HUES6 (cell line): ENCODE measurements at regions not wholly inside any gene's neighbourhood (a gene's known extent, or its start where the extent isn't known, plus 50 kb on each side); places are given as distances from the start of the nearest gene placed in this dataset.

ENCODE experiments used
- H3K27ac ChIP-seq: 2 replicates; pipeline ENCODE4 v1.7.0; 2013; ENCODE audit warnings: low read depth, mild to moderate bottlenecking, low read length, inconsistent platforms
- H3K27me3 ChIP-seq: 2 replicates; pipeline ENCODE4 v1.6.1; 2013; ENCODE audit warnings: low read length; ENCODE audit not compliant: control insufficient read depth, insufficient read depth
- H3K36me3 ChIP-seq: 2 replicates; pipeline ENCODE4 v1.6.1; 2013; ENCODE audit warnings: low read length; ENCODE audit not compliant: control insufficient read depth, insufficient read depth
- H3K4me1 ChIP-seq: 2 replicates; pipeline ENCODE4 v1.6.1; 2013; ENCODE audit warnings: low read length; ENCODE audit not compliant: control insufficient read depth, insufficient read depth
- H3K4me3 ChIP-seq: 2 replicates; pipeline ENCODE4 v1.5.1; 2013; ENCODE audit warnings: low read depth, low read length
- H3K9ac ChIP-seq: one replicate; pipeline ENCODE4 v1.6.1; 2013; ENCODE audit warnings: mild to moderate bottlenecking, low read length
- H3K9me3 ChIP-seq: 2 replicates; pipeline ENCODE4 v1.6.1; 2013; ENCODE audit warnings: low read depth, low read length; ENCODE audit not compliant: control insufficient read depth, insufficient read depth

DNA sequence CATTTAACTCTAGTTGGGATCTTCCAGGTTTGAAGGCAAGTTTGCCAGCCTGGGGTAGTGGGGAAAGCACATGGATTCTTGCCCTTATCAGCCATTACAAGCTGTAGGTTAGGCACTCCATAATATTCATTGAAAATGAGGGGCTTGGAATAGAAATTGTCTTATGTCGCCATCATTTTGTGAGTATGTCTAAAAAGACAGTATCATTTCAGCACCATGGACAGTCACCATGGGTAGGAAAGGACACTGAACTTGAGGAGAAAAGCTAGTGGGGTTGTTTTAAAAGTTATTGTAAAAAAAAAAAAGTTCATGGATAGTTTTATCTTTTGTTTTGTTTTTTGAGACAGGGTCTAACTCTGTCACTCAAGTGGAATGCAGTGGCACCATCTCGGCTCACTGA is 356.1 kb downstream of the HNRNPD start:
- Histone ChIP-seq H3K4me1 (no peaks in the 10 kb centered on the region), H3K27ac (no peak overlapping the region), H3K4me3 (no peak overlapping the region), H3K27me3 (no peaks in the 10 kb centered on the region), H3K36me3 (no peaks in the 10 kb centered on the region), H3K9me3 (peaks cover 8% of the 10 kb centered on the region; the same call in 1 of the 2 replicates), H3K9ac (no peak overlapping the region)

- Histone ChIP-seq H3K36me3 (no peaks in the 10 kb centered on the region), H3K27ac (no peak overlapping the region), H3K4me3 (no peak overlapping the region), H3K9ac (no peak overlapping the region), H3K9me3 (peaks cover 13% of the 10 kb centered on the region), H3K27me3 (no peaks in the 10 kb centered on the region), H3K4me1 (no peaks in the 10 kb centered on the region)
Observed at GRCh38 chr4:82005158-82005557, 368.6 kb downstream of the HNRNPD start.

GRCh38 chr4:81997313-81997712 is 376.5 kb downstream of the HNRNPD start:
- H3K4me1 ChIP-seq: no peaks in the 10 kb centered on the region
- H3K36me3 ChIP-seq: no peaks in the 10 kb centered on the region
- H3K27me3 ChIP-seq: no peaks in the 10 kb centered on the region
- no peak overlapping the region for H3K9ac ChIP-seq
- no peak overlapping the region for H3K4me3 ChIP-seq
- no peak overlapping the region for H3K27ac ChIP-seq
- H3K9me3 ChIP-seq: peaks cover 7% of the 10 kb centered on the region

- Histone ChIP-seq H3K9me3 (no peaks in the 10 kb centered on the region), H3K9ac (no peak overlapping the region), H3K36me3 (no peaks in the 10 kb centered on the region), H3K4me1 (peaks cover 11% of the 10 kb centered on the region; the same call in 1 of the 2 replicates), H3K4me3 (no peak overlapping the region), H3K27me3 (no peaks in the 10 kb centered on the region), H3K27ac (no peak overlapping the region)
Observed at GRCh38 chr4:81990898-81991297, 382.9 kb downstream of the HNRNPD start.

GRCh38 chr4:81990211-81990610 is 383.6 kb downstream of the HNRNPD start:
- H3K9ac ChIP-seq: no peak overlapping the region
- no peaks in the 10 kb centered on the region for H3K36me3 ChIP-seq
- H3K27me3 ChIP-seq: no peaks in the 10 kb centered on the region
- H3K4me1 ChIP-seq: peaks cover 11% of the 10 kb centered on the region; the same call in 1 of the 2 replicates
- H3K4me3 ChIP-seq: no peak overlapping the region
- no peaks in the 10 kb centered on the region for H3K9me3 ChIP-seq
- H3K27ac ChIP-seq: no peak overlapping the region

DNA sequence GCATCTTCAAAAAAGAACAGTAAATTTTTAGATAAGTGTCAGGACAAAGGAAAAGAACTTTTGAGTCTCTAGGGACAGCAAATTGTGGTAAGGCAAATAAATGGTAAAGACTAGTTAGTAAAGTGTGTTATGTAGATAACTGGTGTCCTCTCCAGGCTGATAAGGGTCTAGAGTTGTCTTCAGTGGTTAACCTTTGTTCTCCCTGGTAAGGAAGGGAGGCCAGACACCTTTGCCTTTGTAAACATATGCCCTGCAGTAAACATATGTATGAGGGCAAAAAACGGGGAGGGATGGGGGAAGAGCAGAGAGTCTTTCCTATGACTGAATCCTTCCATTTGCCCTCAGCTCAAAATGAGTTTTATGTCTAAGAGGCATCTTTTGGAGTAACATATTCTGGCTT is 384.6 kb downstream of the HNRNPD start:
- Histone ChIP-seq H3K27ac (no peak overlapping the region), H3K9ac (no peak overlapping the region), H3K9me3 (no peaks in the 10 kb centered on the region), H3K36me3 (no peaks in the 10 kb centered on the region), H3K27me3 (no peaks in the 10 kb centered on the region), H3K4me1 (peaks cover 11% of the 10 kb centered on the region; the same call in 1 of the 2 replicates), H3K4me3 (no peak overlapping the region)

DNA sequence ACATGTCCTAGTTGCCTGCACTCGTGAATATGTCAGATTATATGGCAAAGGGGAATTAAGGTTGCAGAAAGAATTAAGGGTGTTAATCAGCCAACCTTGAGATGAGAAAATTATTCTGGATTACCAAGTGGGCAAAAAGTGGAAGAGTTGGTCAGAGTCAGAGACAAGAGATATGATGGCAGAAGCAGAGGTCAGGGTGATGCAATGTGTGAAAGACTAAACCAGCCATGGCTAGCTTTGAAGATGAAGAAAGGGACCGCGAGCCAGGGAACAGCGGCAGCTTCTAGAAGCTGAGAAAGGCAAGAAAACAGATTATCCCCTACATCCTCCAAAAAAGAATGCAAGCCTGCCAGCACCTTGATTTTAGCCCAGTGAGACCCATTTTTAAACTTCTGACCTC is 385.6 kb downstream of the HNRNPD start:
- no peaks in the 10 kb centered on the region for H3K27me3 ChIP-seq
- peaks cover 11% of the 10 kb centered on the region; the same call in 1 of the 2 replicates for H3K4me1 ChIP-seq
- no peaks in the 10 kb centered on the region for H3K9me3 ChIP-seq
- no peak overlapping the region for H3K27ac ChIP-seq
- no peak overlapping the region for H3K4me3 ChIP-seq
- H3K9ac ChIP-seq: no peak overlapping the region
- H3K36me3 ChIP-seq: no peaks in the 10 kb centered on the region

- H3K4me3 ChIP-seq: no peak overlapping the region
- H3K4me1 ChIP-seq: peaks cover 5% of the 10 kb centered on the region; the same call in 1 of the 2 replicates
- no peaks in the 10 kb centered on the region for H3K27me3 ChIP-seq
- H3K9ac ChIP-seq: no peak overlapping the region
- no peaks in the 10 kb centered on the region for H3K9me3 ChIP-seq
- no peak overlapping the region for H3K27ac ChIP-seq
- no peaks in the 10 kb centered on the region for H3K36me3 ChIP-seq
Observed at GRCh38 chr4:81984746-81985145, 389.0 kb downstream of the HNRNPD start.

- Histone ChIP-seq H3K4me3 (no peak overlapping the region), H3K9ac (no peak overlapping the region), H3K4me1 (peaks cover 5% of the 10 kb centered on the region; the same call in 1 of the 2 replicates), H3K36me3 (no peaks in the 10 kb centered on the region), H3K9me3 (no peaks in the 10 kb centered on the region), H3K27ac (no peak overlapping the region), H3K27me3 (no peaks in the 10 kb centered on the region)
Observed at GRCh38 chr4:81982846-81983540, 390.8 kb downstream of the HNRNPD start.

- H3K4me3 ChIP-seq: no peak overlapping the region
- no peak overlapping the region for H3K27ac ChIP-seq
- H3K36me3 ChIP-seq: no peaks in the 10 kb centered on the region
- no peak overlapping the region for H3K9ac ChIP-seq
- H3K27me3 ChIP-seq: no peaks in the 10 kb centered on the region
- H3K9me3 ChIP-seq: no peaks in the 10 kb centered on the region
- H3K4me1 ChIP-seq: no peaks in the 10 kb centered on the region
Observed at GRCh38 chr4:81981218-81981617, 392.6 kb downstream of the HNRNPD start.

GRCh38 chr4:81974523-81974922 is 399.3 kb downstream of the HNRNPD start:
- Histone ChIP-seq H3K27ac (no peak overlapping the region), H3K9me3 (no peaks in the 10 kb centered on the region), H3K27me3 (no peaks in the 10 kb centered on the region), H3K4me3 (no peak overlapping the region), H3K4me1 (peaks cover 12% of the 10 kb centered on the region; the same call in 1 of the 2 replicates), H3K36me3 (no peaks in the 10 kb centered on the region), H3K9ac (no peak overlapping the region)
